ENCODE measurements at regions not wholly inside any gene's neighbourhood (a gene's known extent, or its start where the extent isn't known, plus 50 kb on each side); places are given as distances from the start of the nearest gene placed in this dataset.

DNA sequence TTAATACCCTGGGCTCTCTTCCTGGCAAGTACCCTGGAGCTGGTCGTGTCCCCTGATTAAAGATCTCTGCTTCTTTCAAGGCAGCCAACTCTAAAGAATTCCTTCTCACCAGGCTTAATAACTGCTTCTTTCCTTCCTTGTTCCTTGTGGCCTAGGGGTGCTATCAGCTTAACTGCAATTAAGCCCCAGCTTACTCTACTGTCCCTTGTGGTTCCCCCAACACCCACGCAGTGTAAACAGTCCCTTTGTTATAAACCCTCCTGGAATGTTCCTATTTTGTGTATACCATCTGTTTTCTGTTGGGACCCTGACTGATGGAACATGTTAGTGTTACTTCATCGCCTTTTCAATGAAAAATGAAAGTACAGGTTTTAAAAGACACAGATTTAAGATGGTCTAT is 126.4 kb upstream of the KIRREL3 start:
- no peak overlapping the region for H3K23ac ChIP-seq (ENCODE audit: low read length in 2 of 2)
- WGBS = 57% methylated on average over 2 of the region's 3 CpGs
- no peak overlapping the region for H2AK5ac ChIP-seq (ENCODE audit: low read length, severe bottlenecking)
- H3K4me3 ChIP-seq (ENCODE audit: insufficient read depth in 1 of 2, low read depth in 1 of 2, low read length in 2 of 2) = no peak overlapping the region
- H2AFZ ChIP-seq (ENCODE audit: low read depth, low read length) = no peak overlapping the region
- H3K79me1 ChIP-seq (replicated peaks; ENCODE audit: low read length, poor library complexity, severe bottlenecking) = no peaks in the 10 kb centered on the region
- no peak overlapping the region for H3K27ac ChIP-seq (ENCODE audit: low read length, poor library complexity, severe bottlenecking)
- no peak overlapping the region for H3K14ac ChIP-seq (ENCODE audit: low read length in 2 of 2)
- H3K9ac ChIP-seq (ENCODE audit: low read length) = no peak overlapping the region
- no peak overlapping the region for H2BK5ac ChIP-seq (ENCODE audit: low read depth, low read length, poor library complexity, severe bottlenecking)
- H3K4me2 ChIP-seq (ENCODE audit: low read length, poor library complexity, severe bottlenecking) = no peak overlapping the region
- no peak overlapping the region for H4K8ac ChIP-seq (ENCODE audit: low read length)
- H2BK120ac ChIP-seq (ENCODE audit: low read depth, low read length) = no peak overlapping the region
- no peak overlapping the region for H3K18ac ChIP-seq (ENCODE audit: low read depth in 1 of 2, low read length in 2 of 2)
- H3K4me1 ChIP-seq (ENCODE audit: control insufficient read depth, insufficient read depth, low read depth, low read length) = no peaks in the 10 kb centered on the region
- no peaks in the 10 kb centered on the region for H3K36me3 ChIP-seq (ENCODE audit: control insufficient read depth in 1 of 2, insufficient read depth in 2 of 2, low read depth in 1 of 2, low read length in 2 of 2)
- H3K4ac ChIP-seq (ENCODE audit: low read depth in 1 of 2, low read length in 2 of 2) = no peak overlapping the region
- peaks cover 0 to 3% of the 10 kb centered on the region in 2 experiments for H3K27me3 ChIP-seq (ENCODE audit: control insufficient read depth in 1 of 2, insufficient read depth in 1 of 2, low read length in 2 of 2)
- DNase-seq = no peak
- no peak overlapping the region for H2BK12ac ChIP-seq (ENCODE audit: low read length in 2 of 2)
- no peak overlapping the region for H4K91ac ChIP-seq (ENCODE audit: low read length)
- no peaks in the 10 kb centered on the region for H3K9me3 ChIP-seq (ENCODE audit: control insufficient read depth, low read length)
- H2BK15ac ChIP-seq (ENCODE audit: low read depth, poor library complexity, severe bottlenecking) = no peak overlapping the region

- no peak overlapping the region for H3K18ac ChIP-seq (ENCODE audit: low read depth in 1 of 2, low read length in 2 of 2)
- no peak overlapping the region for H4K91ac ChIP-seq (ENCODE audit: low read length)
- DNase-seq = no peak
- no peak overlapping the region for H3K4me3 ChIP-seq (ENCODE audit: insufficient read depth in 1 of 2, low read depth in 1 of 2, low read length in 2 of 2)
- H3K27me3 ChIP-seq (ENCODE audit: control insufficient read depth in 1 of 2, insufficient read depth in 1 of 2, low read length in 2 of 2) = peaks cover 0 to 5% of the 10 kb centered on the region in 2 experiments
- no peak overlapping the region for H2AFZ ChIP-seq (ENCODE audit: low read depth, low read length)
- H2BK12ac ChIP-seq (ENCODE audit: low read length in 2 of 2) = no peak overlapping the region
- H3K9me3 ChIP-seq (ENCODE audit: control insufficient read depth, low read length) = no peaks in the 10 kb centered on the region
- no peak overlapping the region for H2AK5ac ChIP-seq (ENCODE audit: low read length, severe bottlenecking)
- WGBS = 50% methylated on average over 3 of the region's 5 CpGs
- H3K79me1 ChIP-seq (replicated peaks; ENCODE audit: low read length, poor library complexity, severe bottlenecking) = no peaks in the 10 kb centered on the region
- H3K4me2 ChIP-seq (ENCODE audit: low read length, poor library complexity, severe bottlenecking) = no peak overlapping the region
- no peaks in the 10 kb centered on the region for H3K36me3 ChIP-seq (ENCODE audit: control insufficient read depth in 1 of 2, insufficient read depth in 2 of 2, low read depth in 1 of 2, low read length in 2 of 2)
- no peak overlapping the region for H3K23ac ChIP-seq (ENCODE audit: low read length in 2 of 2)
- no peak overlapping the region for H4K8ac ChIP-seq (ENCODE audit: low read length)
- no peak overlapping the region for H3K4ac ChIP-seq (ENCODE audit: low read depth in 1 of 2, low read length in 2 of 2)
- no peaks in the 10 kb centered on the region for H3K4me1 ChIP-seq (ENCODE audit: control insufficient read depth, insufficient read depth, low read depth, low read length)
- H2BK5ac ChIP-seq (ENCODE audit: low read depth, low read length, poor library complexity, severe bottlenecking) = no peak overlapping the region
- H2BK120ac ChIP-seq (ENCODE audit: low read depth, low read length) = no peak overlapping the region
- H2BK15ac ChIP-seq (ENCODE audit: low read depth, poor library complexity, severe bottlenecking) = no peak overlapping the region
- no peak overlapping the region for H3K14ac ChIP-seq (ENCODE audit: low read length in 2 of 2)
- no peak overlapping the region for H3K9ac ChIP-seq (ENCODE audit: low read length)
- no peak overlapping the region for H3K27ac ChIP-seq (ENCODE audit: low read length, poor library complexity, severe bottlenecking)
Measured at GRCh38 chr11:127119356-127119755, 118.8 kb upstream of the KIRREL3 start.

- no peak overlapping the region for H4K91ac ChIP-seq (ENCODE audit: low read length)
- no peaks in the 10 kb centered on the region for H3K4me1 ChIP-seq (ENCODE audit: control insufficient read depth, insufficient read depth, low read depth, low read length)
- H3K27me3 ChIP-seq (ENCODE audit: control insufficient read depth in 1 of 2, insufficient read depth in 1 of 2, low read length in 2 of 2) = peaks cover 0 to 8% of the 10 kb centered on the region in 2 experiments
- H3K9ac ChIP-seq (ENCODE audit: low read length) = no peak overlapping the region
- H4K8ac ChIP-seq (ENCODE audit: low read length) = no peak overlapping the region
- H3K4me2 ChIP-seq (ENCODE audit: low read length, poor library complexity, severe bottlenecking) = no peak overlapping the region
- no peak overlapping the region for H2BK5ac ChIP-seq (ENCODE audit: low read depth, low read length, poor library complexity, severe bottlenecking)
- H2BK12ac ChIP-seq (ENCODE audit: low read length in 2 of 2) = no peak overlapping the region
- no peak for DNase-seq
- H3K4ac ChIP-seq (ENCODE audit: low read depth in 1 of 2, low read length in 2 of 2) = no peak overlapping the region
- H2AFZ ChIP-seq (ENCODE audit: low read depth, low read length) = no peak overlapping the region
- H3K23ac ChIP-seq (ENCODE audit: low read length in 2 of 2) = no peak overlapping the region
- no peak overlapping the region for H3K18ac ChIP-seq (ENCODE audit: low read depth in 1 of 2, low read length in 2 of 2)
- H3K4me3 ChIP-seq (ENCODE audit: insufficient read depth in 1 of 2, low read depth in 1 of 2, low read length in 2 of 2) = no peak overlapping the region
- no peaks in the 10 kb centered on the region for H3K36me3 ChIP-seq (ENCODE audit: control insufficient read depth in 1 of 2, insufficient read depth in 2 of 2, low read depth in 1 of 2, low read length in 2 of 2)
- no peak overlapping the region for H2BK120ac ChIP-seq (ENCODE audit: low read depth, low read length)
- 68% methylated on average over 9 of the region's 9 CpGs for WGBS
- no peak overlapping the region for H3K14ac ChIP-seq (ENCODE audit: low read length in 2 of 2)
- no peak overlapping the region for H2BK15ac ChIP-seq (ENCODE audit: low read depth, poor library complexity, severe bottlenecking)
- no peaks in the 10 kb centered on the region for H3K79me1 ChIP-seq (replicated peaks; ENCODE audit: low read length, poor library complexity, severe bottlenecking)
- H2AK5ac ChIP-seq (ENCODE audit: low read length, severe bottlenecking) = no peak overlapping the region
- no peaks in the 10 kb centered on the region for H3K9me3 ChIP-seq (ENCODE audit: control insufficient read depth, low read length)
- no peak overlapping the region for H3K27ac ChIP-seq (ENCODE audit: low read length, poor library complexity, severe bottlenecking)
Measured at GRCh38 chr11:127118811-127119210, 118.2 kb upstream of the KIRREL3 start.

DNA sequence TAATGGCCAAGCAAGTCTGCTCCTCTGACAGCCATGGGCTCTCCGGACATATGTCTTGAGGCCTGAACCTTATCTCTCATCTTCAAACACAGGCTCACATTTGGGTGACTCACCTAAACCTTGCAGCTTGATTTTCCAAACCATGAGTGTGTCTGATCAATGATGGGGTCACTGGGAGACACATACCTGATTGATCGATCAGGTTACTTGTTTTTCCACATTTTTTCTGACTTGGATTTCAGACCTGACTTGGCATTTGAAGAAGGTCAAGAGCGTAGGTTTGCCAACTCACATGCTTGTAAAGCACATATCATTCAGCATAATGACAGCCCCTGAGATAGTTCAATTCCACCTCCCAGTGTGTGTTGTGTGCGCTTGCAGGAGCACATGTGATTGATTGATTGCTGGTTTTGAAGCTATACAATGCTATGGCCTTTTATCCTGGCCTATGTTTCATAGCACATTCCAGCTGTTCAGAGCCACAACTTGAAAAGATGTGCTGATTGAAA is 116.7 kb upstream of the KIRREL3 start:
- no peak overlapping the region for H3K23ac ChIP-seq (ENCODE audit: low read length in 2 of 2)
- H3K4me1 ChIP-seq (ENCODE audit: control insufficient read depth, insufficient read depth, low read depth, low read length) = no peaks in the 10 kb centered on the region
- no peak overlapping the region for H3K4me3 ChIP-seq (ENCODE audit: insufficient read depth in 1 of 2, low read depth in 1 of 2, low read length in 2 of 2)
- no peak overlapping the region for H2AK5ac ChIP-seq (ENCODE audit: low read length, severe bottlenecking)
- H3K27me3 ChIP-seq (ENCODE audit: control insufficient read depth in 1 of 2, insufficient read depth in 1 of 2, low read length in 2 of 2) = peaks cover 0 to 10% of the 10 kb centered on the region in 2 experiments
- no peak overlapping the region for H3K9ac ChIP-seq (ENCODE audit: low read length)
- H3K9me3 ChIP-seq (ENCODE audit: control insufficient read depth, low read length) = no peaks in the 10 kb centered on the region
- no peak overlapping the region for H4K91ac ChIP-seq (ENCODE audit: low read length)
- H3K4me2 ChIP-seq (ENCODE audit: low read length, poor library complexity, severe bottlenecking) = no peak overlapping the region
- H3K36me3 ChIP-seq (ENCODE audit: control insufficient read depth in 1 of 2, insufficient read depth in 2 of 2, low read depth in 1 of 2, low read length in 2 of 2) = no peaks in the 10 kb centered on the region
- no peak overlapping the region for H4K8ac ChIP-seq (ENCODE audit: low read length)
- no peak overlapping the region for H2BK12ac ChIP-seq (ENCODE audit: low read length in 2 of 2)
- DNase-seq = no peak
- no peak overlapping the region for H3K18ac ChIP-seq (ENCODE audit: low read depth in 1 of 2, low read length in 2 of 2)
- H2BK15ac ChIP-seq (ENCODE audit: low read depth, poor library complexity, severe bottlenecking) = no peak overlapping the region
- no peak overlapping the region for H2AFZ ChIP-seq (ENCODE audit: low read depth, low read length)
- H3K79me1 ChIP-seq (replicated peaks; ENCODE audit: low read length, poor library complexity, severe bottlenecking) = no peaks in the 10 kb centered on the region
- H2BK5ac ChIP-seq (ENCODE audit: low read depth, low read length, poor library complexity, severe bottlenecking) = no peak overlapping the region
- H3K27ac ChIP-seq (ENCODE audit: low read length, poor library complexity, severe bottlenecking) = no peak overlapping the region
- WGBS = 48% methylated on average over 3 of the region's 4 CpGs
- no peak overlapping the region for H3K14ac ChIP-seq (ENCODE audit: low read length in 2 of 2)
- H3K4ac ChIP-seq (ENCODE audit: low read depth in 1 of 2, low read length in 2 of 2) = no peak overlapping the region
- no peak overlapping the region for H2BK120ac ChIP-seq (ENCODE audit: low read depth, low read length)

Measured in mesenchymal stem cell (in vitro differentiated cells and primary cell).